ENCODE measurements at regions not wholly inside any gene's neighbourhood (a gene's known extent, or its start where the extent isn't known, plus 50 kb on each side); places are given as distances from the start of the nearest gene placed in this dataset.

DNA sequence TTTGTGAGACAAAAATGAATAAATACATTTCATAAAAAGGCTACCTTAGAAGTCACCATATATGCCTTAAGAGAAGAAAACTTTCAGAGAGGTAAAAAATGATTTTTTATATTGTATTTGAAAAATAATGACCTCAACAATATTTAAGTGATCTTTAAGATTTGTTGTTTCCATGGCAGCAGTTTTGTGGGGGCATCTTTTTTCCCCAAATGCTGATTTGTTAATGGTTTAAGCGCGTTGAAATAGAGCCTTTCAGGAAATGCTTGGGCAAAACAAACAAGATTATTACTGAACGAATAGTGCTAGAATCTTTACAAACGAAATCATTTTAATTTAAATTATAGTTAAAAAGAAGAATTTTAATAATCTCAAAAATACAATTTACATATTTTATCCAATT, 103.1 kb upstream of the MYO16 start:
- no peak for DNase-seq (ENCODE audit: low spot score)

DNA sequence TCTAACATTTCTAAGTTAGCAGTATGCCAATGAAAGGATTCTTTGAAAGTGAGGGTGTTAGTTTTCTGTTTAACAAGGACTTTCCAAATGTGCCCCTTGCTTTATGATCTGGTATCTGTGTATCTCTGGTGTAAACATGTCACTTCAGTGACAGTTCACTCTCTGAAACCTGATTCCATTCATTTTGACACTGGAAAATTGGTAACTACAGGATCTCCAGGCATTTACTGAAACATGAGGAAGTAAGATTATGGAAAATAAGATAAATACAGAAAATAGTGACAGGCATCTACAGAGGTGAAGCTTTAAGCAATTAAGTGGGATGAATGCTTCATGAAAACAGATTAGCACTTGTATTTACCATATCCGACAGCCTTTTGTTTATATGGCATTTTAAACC, 101.6 kb upstream of the MYO16 start:
- DNase-seq (ENCODE audit: low spot score) = no peak

DNA sequence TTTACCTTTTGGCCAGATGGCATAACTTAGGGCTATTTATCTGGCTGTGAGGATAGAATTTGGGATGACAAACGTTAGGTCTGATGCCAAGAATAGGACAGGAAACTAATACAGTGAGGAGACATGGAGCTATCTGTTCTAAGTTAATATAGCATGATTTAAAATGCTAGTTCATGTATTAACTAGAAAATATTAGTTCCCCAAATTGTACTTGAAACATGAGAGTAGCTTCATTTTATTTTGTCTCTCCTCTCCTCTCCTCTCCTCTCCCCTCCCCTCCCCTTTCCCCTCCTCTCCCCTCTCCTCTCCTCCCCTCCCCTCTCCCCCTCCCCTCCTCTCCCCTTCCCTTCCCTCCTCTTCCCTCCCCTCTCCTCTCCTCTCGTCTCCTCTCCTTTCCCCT, 101.1 kb upstream of the MYO16 start:
- no peak for DNase-seq (ENCODE audit: low spot score)

DNA sequence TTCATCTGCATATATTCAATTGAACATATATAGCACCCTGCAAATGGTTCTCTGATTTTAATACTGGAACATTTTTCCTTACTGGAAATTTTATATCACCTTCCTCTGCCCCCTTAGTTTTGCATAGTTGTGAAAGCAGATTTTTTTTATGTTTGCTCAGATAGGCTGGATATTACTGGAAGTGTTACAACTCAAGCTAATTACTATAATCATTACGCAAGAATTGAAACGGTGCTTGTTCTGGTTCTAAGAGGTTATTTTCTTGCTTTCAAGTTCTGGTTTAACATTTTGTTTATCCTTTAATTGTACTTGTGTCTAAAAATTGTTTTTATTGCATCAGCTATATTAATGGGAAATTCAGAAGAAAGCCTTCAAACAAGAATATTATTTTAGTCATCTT, 95.6 kb upstream of the MYO16 start:
- no peak for DNase-seq (ENCODE audit: low spot score)

DNA sequence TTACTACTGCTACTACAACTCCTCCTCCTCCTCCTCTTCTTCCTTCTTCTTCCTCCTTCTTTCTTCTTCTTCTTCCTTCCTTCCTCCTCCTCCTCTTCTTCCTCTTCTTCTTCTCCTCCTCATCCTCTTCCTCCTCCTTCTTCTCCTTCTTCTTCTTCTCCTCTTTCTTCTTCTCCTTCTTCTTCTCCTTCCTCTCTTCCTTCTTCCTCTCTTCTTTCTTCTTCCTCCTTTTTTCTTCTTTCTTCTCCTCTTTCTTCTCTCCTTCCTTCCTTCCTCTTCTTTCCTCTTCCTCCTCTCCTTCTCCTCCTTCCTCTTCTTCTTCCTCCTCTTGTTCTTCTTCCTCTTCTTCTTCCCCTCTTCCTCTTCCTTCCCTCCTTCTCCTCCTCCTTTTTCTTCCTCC, 94.7 kb upstream of the MYO16 start:
- DNase-seq (ENCODE audit: low spot score) = no peak

DNA sequence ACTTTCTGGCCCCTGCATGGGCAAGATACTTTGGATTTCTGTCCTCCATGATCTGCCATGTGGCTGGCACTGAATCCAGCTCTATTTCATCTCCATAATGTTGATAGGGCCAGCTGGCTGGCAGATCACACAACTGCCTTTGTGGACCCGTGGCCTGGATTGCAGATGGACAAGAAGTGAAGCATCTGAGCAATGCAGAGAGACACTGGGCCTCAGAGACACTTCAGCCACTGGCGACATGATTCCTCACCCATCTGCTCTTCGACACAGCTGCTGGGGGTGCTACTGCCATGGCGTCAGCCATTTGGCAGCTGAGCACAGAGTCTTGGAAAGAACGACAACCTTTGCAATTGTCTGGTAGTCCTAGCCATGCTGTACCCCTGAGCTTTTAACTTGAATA, 79.5 kb upstream of the MYO16 start:
- DNase-seq (ENCODE audit: low spot score) = no peak

DNA sequence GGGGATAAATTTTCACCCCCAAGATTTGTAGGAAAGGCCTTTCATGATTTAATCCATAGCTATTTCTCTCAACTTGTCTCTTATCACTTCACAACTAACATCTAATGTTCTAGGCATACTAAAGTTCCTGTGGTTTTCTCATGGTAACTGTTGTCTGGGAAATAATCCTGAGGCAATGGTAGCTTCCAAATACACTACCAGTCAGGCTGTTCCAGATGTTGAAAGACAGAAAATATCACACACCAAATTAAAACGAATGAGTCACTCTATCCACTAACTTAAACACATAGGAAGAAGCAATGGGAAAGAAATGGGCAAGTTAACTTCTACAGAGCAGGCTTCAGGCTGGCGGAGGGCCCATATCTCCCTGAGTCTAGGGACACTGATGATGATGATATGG, 77.7 kb upstream of the MYO16 start:
- DNase-seq (ENCODE audit: low spot score) = no peak

DNA sequence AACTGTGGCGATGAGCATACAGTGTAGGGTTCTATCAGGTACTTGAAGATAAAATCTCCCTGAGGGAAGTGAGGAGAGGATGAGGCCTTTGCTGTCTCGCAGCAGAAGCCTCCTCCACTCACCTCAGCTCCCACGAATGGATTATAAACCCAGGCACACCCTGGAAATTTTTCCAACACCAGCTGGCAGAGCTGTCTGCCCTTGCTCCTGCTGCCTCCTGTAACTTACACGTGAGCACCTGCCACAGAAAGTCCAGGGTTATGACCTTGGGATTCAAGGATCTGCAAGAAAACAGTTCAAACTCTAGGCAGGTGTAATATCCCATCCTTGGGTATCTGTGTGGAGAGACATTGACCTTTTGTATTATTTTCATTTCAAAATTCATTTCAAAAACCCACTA, 70.9 kb upstream of the MYO16 start:
- no peak for DNase-seq (ENCODE audit: low spot score)

DNA sequence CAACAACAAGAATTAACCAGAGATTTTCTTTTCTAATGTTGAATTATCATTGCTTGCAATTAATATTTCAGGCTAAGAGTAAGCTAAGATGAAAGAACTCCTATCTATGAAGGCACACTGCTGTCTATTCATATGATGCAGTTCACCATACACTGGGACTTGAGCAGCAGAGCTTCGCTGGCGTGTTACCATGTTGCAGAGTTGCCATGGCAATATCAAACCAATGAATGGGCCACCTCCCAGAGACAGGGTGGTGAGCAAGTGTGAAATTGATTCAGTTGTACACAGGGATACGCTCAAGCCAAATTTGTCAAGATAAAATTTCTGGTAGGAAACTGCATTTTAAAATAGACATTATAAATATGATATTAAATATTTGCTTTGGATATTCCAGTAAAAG, 69.3 kb upstream of the MYO16 start:
- DNase-seq (ENCODE audit: low spot score) = no peak

DNA sequence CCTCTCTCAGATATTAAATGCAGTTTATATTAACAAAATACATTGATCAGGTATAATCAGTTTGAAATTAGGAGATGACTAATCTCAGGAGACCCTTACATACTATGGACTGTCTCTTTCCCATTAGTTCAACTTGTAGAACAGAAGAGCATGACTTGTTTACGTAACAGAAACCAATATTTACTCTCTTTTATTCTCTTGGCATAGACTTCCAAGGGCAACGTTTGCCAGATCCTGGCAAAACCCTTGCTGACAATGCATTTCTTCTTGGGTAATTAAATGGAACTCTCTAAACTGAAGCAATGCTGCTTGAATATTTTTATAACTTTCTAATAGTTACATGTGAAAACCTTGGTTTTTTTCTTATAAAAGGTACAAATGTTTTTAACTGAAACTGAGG, 68.3 kb upstream of the MYO16 start:
- DNase-seq (ENCODE audit: low spot score) = no peak

DNA sequence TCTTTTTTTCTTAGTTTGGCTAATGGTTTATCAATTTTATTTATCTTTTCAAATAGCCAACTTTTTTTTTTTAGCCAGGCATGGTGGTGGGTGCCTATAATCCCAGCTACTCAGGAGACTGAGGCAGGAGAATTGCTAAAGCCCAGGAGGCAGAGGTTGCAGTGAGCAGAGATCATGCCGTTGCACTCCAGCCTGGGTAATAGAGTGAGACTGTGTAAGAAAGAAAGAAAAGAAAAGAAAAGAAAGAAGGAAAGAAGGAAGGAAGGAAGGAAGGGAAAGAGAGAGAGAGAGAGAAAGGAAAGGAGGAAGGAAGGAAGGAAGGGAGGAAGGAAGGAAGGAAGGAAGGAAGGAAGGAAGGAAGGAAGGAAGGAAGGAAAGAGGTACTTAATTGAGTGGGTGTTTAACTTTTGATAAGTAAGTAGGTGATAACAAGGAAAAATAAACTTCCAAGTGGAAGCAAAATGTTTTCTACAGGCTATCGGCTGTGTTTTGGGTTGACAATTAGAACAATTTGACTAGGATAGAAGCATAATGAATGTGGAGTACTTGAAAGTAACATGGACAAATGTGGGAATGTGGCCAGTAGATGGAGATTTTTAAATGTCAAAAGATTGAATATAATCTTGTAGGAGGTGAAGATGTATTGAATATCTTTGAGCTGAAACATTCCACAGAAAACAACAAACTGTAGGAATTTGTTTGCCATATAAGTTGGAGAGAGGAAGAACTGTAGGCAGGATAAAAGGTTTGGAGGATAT, 62.8 kb upstream of the MYO16 start:
- DNase-seq (ENCODE audit: low spot score) = no peak

DNA sequence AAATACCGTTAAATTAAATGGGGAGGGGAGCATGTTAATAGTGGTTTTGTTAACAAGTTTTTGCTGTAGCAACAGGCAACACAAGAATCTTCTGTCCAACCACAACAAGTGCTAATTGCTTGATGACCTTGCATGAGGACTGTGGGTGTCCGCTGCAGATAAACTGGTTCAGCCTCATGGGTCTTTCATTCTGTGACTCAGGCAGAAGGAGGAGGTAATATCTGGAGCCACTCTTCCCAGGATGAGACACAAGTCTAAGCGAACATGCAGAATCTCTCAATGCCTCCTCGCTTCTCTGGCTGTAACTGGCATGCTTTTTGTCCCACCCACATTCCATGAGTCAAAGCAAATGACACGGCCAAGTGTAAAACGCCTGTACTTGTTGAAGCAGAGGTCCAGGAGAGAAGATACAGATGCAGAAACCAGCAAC, 56.6 kb upstream of the MYO16 start:
- no peak for DNase-seq (ENCODE audit: low spot score)

DNA sequence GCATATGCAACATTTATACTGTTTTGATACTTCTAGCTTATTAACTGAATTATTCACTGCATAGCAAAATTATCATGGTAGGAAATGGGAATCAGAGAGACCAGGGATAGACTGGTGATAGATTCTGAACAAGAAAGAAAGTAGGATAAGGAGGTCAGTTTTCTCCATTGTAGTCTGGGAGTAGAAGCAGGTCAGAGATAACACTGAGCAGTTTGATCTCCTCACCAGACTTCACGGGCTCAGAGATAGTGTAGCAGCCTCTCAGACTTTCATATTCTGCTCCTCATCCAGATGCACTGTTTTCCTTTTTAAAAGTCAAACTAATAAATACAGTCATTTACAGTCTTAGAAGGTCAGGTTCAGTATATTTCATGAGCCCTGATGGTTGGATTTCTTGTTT, 56.0 kb upstream of the MYO16 start:
- no peak for DNase-seq (ENCODE audit: low spot score)

DNA sequence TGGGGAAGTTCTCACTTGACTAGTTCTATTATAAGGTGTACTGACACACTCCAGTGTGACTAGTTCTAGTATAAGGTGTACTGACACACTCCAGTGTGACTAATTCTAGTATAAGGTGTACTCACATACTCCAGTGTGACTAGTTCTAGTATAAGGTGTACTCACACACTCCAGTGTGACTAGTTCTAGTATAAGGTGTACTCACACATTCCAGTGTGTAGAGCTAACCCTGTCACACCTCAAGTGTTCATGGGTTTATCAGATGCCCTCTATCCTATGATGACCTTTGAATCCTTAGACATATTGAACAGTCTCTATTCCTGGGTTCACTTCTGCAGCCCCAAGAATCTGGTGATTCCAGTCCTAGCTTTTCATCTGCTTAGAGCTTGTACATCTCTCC, 54.6 kb upstream of the MYO16 start:
- DNase-seq (ENCODE audit: low spot score) = no peak

DNA sequence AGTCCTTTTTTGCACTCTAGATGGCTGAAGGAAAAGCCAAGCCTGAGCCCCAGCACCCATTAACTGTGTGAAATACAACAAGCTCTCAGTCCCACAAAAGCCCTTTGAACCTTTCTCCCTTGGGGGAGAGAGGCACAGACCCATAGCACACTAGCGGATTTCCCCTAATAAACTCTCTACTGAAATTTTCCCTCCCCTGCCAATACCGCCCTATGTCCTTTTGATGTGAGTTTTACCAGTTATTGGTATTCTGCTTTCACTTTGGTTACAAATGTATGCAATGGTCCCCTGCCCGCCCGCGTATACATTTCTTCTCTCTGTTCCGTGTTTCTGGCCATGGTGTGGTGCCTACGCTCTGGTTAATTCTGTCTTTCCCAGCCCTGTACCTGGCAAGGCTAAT, 54.0 kb upstream of the MYO16 start:
- no peak for DNase-seq (ENCODE audit: low spot score)
